Transverse colon (tissue), 4 donors: ENCODE measurements at regions not wholly inside any gene's neighbourhood (a gene's known extent, or its start where the extent isn't known, plus 50 kb on each side); places are given as distances from the start of the nearest gene placed in this dataset.

Experiments used
- DNase-seq: peaks from one replicate; pipeline ENCODE4 v3.0.0-alpha.2; 2019
- H3K27ac ChIP-seq, 4 donors: fragments of 200-600 bp; sonication (generic); 2 replicates each; pipeline ENCODE4 v1.5.1; 2016 to 2018; ENCODE audit warnings: inconsistent platforms in 4 of 4
- H3K27me3 ChIP-seq: fragments of 200-600 bp; sonication (generic); 2 replicates; pipeline ENCODE4 v1.5.1; 2017; ENCODE audit warnings: inconsistent platforms
- H3K36me3 ChIP-seq, 4 donors: fragments of 200-600 bp; sonication (generic); 2 replicates each; pipeline ENCODE4 v1.5.1; 2017 to 2019; ENCODE audit warnings: inconsistent platforms in 4 of 4
- H3K4me1 ChIP-seq, 4 donors: fragments of 200-600 bp; sonication (generic); 2 replicates each; pipeline ENCODE4 v1.5.1; 2017 to 2020; ENCODE audit warnings: inconsistent platforms in 4 of 4
- H3K4me3 ChIP-seq, 4 donors: fragments of 200-600 bp; sonication (generic); 1 replicate in 1 of 4; 2 replicates in 3 of 4; pipeline versions ENCODE4 v1.5.1 to v1.6.1; 2017 to 2019; ENCODE audit warnings: inconsistent platforms in 4 of 4
- H3K9me3 ChIP-seq, 2 donors: fragments of 200-600 bp; sonication (generic); 2 replicates each; pipeline ENCODE4 v1.5.1; 2017 to 2019; ENCODE audit warnings: inconsistent platforms in 2 of 2
- CTCF ChIP-seq, 5 experiments: fragments of 200-600 bp in 3 of 5; fragments of 450-650 bp in 2 of 5; sonication (generic) in 3 of 5; IDR thresholded peaks; 1 replicate in 2 of 5; 2 replicates in 3 of 5; pipeline ENCODE4 v1.5.1; 2016 to 2017; ENCODE audit warnings: antibody characterized with exemption in 5 of 5, inconsistent platforms in 3 of 5, mild to moderate bottlenecking in 2 of 5, moderate library complexity in 1 of 5
- EP300 ChIP-seq: sonication (generic); formaldehyde crosslinking; IDR thresholded peaks from one replicate; pipeline ENCODE4 v1.6.1; 2017; ENCODE audit warnings: antibody characterized with exemption, low read depth
- POLR2A ChIP-seq: fragments of 450-650 bp; IDR thresholded peaks from one replicate; pipeline ENCODE4 v1.6.1; 2016; ENCODE audit warnings: antibody characterized with exemption, mild to moderate bottlenecking, moderate library complexity
- POLR2AphosphoS5 ChIP-seq, 3 donors: sonication (generic); formaldehyde crosslinking; IDR thresholded peaks; one replicate each; pipeline ENCODE4 v1.6.1; 2016; ENCODE audit warnings: antibody characterized with exemption in 3 of 3
- WGBS, 2 donors: methylation state at CpG; one replicate each; pipeline ENCODE4 v1.1.5; 2018; ENCODE audit warnings: low coverage in 1 of 2; 5-methylcytosine and 5-hydroxymethylcytosine counted together
- in situ Hi-C, 4 donors: fragments of 200-750 bp; cut with MboI; loops; one replicate each; pipeline versions ENCODE4 v1.15.0 to v1.15.1; 2017; ENCODE audit warnings: low sequenced_read_pairs in 3 of 4, low pct_ligation_motif_present in 1 of 4, low pct_unique_long_range_greater_than_20kb in 1 of 4
- intact Hi-C: fragments of 100-400 bp; cut with DNase I; formaldehyde crosslinking; loops from one replicate; pipeline ENCODE4 v1.15.1; 2023; ENCODE audit warnings: low total_unique reads

GRCh38 chr14:29168149-29168548 lies 401.6 kb downstream of the FOXG1 start:
- intact Hi-C loops = no loop called here

GRCh38 chr14:29169408-29169807 lies 402.8 kb downstream of the FOXG1 start:
- no peaks in the 10 kb centered on the region for H3K4me1 ChIP-seq
- no peaks in the 10 kb centered on the region for H3K9me3 ChIP-seq
- no peak for DNase-seq
- in situ Hi-C loops (no loop called here), intact Hi-C loops (no loop called here)
- H3K27me3 ChIP-seq = no peaks in the 10 kb centered on the region
- 92 to 93% methylated on average over 3 to 5 of the region's 5 CpGs for WGBS, 2 donors
- H3K4me3 ChIP-seq = no peak overlapping the region
- no peaks in the 10 kb centered on the region for H3K36me3 ChIP-seq
- H3K27ac ChIP-seq = no peak overlapping the region
- TF ChIP-seq POLR2A (no peak), CTCF (IDR thresholded peaks at IDR 0.05) (no peak), POLR2AphosphoS5 (IDR thresholded peaks at IDR 0.05) (no peak), EP300 (no peak)

More at GRCh38 chr14:29168149-29168548, 401.6 kb downstream of the FOXG1 start:
- WGBS, 2 donors = 90% methylated on average over 7 of the region's 7 CpGs; no CpG with 5 or more reads in 1 of the 2 donors
- Histone ChIP-seq H3K9me3 (no peaks in the 10 kb centered on the region), H3K27ac (no peak overlapping the region), H3K4me3 (no peak overlapping the region), H3K4me1 (no peaks in the 10 kb centered on the region), H3K27me3 (no peaks in the 10 kb centered on the region), H3K36me3 (no peaks in the 10 kb centered on the region)
- DNase-seq = no peak
- TF ChIP-seq POLR2AphosphoS5 (IDR thresholded peaks at IDR 0.05) (no peak), EP300 (no peak), CTCF (IDR thresholded peaks at IDR 0.05) (no peak), POLR2A (no peak)
- in situ Hi-C loops = no loop called here

GRCh38 chr14:29175706-29176105 lies 409.1 kb downstream of the FOXG1 start:
- H3K27me3 ChIP-seq = no peaks in the 10 kb centered on the region
- intact Hi-C loops = no loop called here
- WGBS, 2 donors = 68 to 90% methylated on average over 2 of the region's 2 CpGs

GRCh38 chr14:29176876-29177275 lies 410.3 kb downstream of the FOXG1 start:
- 84 to 85% methylated on average over 2 of the region's 2 CpGs for WGBS, 2 donors
- Histone ChIP-seq H3K27ac (no peak overlapping the region), H3K4me3 (no peak overlapping the region), H3K27me3 (no peaks in the 10 kb centered on the region), H3K36me3 (no peaks in the 10 kb centered on the region), H3K9me3 (no peaks in the 10 kb centered on the region), H3K4me1 (no peaks in the 10 kb centered on the region)
- intact Hi-C loops (no loop called here), in situ Hi-C loops (no loop called here)
- no peak for DNase-seq
- TF ChIP-seq POLR2A (no peak), EP300 (no peak), POLR2AphosphoS5 (IDR thresholded peaks at IDR 0.05) (no peak), CTCF (IDR thresholded peaks at IDR 0.05) (no peak)

More at GRCh38 chr14:29175706-29176105, 409.1 kb downstream of the FOXG1 start:
- H3K27ac ChIP-seq = no peak overlapping the region
- H3K4me3 ChIP-seq = no peak overlapping the region
- no peak for DNase-seq
- TF ChIP-seq POLR2AphosphoS5 (IDR thresholded peaks at IDR 0.05) = no peak
- in situ Hi-C loops = no loop called here
- H3K9me3 ChIP-seq = no peaks in the 10 kb centered on the region
- H3K36me3 ChIP-seq = no peaks in the 10 kb centered on the region
- H3K4me1 ChIP-seq = no peaks in the 10 kb centered on the region

- intact Hi-C loops (no loop called here), in situ Hi-C loops (no loop called here)
- DNase-seq = no peak
- H3K9me3 ChIP-seq = no peaks in the 10 kb centered on the region
- no peak overlapping the region for H3K4me3 ChIP-seq
- H3K27ac ChIP-seq = no peak overlapping the region
- WGBS, 2 donors = 70 to 81% methylated on average over 1 of the region's 1 CpG
- no peaks in the 10 kb centered on the region for H3K4me1 ChIP-seq
- TF ChIP-seq POLR2AphosphoS5 (IDR thresholded peaks at IDR 0.05) (no peak), CTCF (IDR thresholded peaks at IDR 0.05) (no peak), POLR2A (no peak), EP300 (no peak)
- H3K36me3 ChIP-seq = no peaks in the 10 kb centered on the region
- no peaks in the 10 kb centered on the region for H3K27me3 ChIP-seq
Measured at GRCh38 chr14:29178971-29179370, 412.4 kb downstream of the FOXG1 start.
